IMR-90 (cell line): ENCODE measurements at regions not wholly inside any gene's neighbourhood (a gene's known extent, or its start where the extent isn't known, plus 50 kb on each side); places are given as distances from the start of the nearest gene placed in this dataset.

Experiments used
- ATAC-seq: fragments of 200-7000 bp; cut with Tn5 transposase; 2 replicates; pipeline ENCODE4 v1.9.1; 2020; ENCODE audit warnings: low read depth, mild to moderate bottlenecking, moderate library complexity
- BruUV-seq: library from RNA; stranded (reverse); fragments of 400-500 nt; replicated peaks from 2 replicates; lab custom pipeline; 2021; lab: Mats Ljungman, UMichigan
- CTCF ChIA-PET: fragments of 300-600 bp; formaldehyde crosslinking; extraction: SDS; loops from one replicate; lab custom pipeline; 2021; ENCODE audit warnings: antibody characterized with exemption; lab: Yijun Ruan, JAX
- POLR2A ChIA-PET: fragments of 300-600 bp; sonication (Branson Sonifier 250); formaldehyde crosslinking; loops from one replicate; lab custom pipeline; 2022; ENCODE audit warnings: antibody characterized with exemption; ENCODE audit not compliant: unreplicated experiment; lab: Charles Lee
- DNase-seq: peaks from one replicate; pipeline ENCODE4 v3.0.0; 2013
- H2AFZ ChIP-seq: replicated peaks from 2 replicates; pipeline ENCODE3; 2013; ENCODE audit warnings: low read length, mild to moderate bottlenecking; ENCODE audit not compliant: poor library complexity
- H2AK5ac ChIP-seq: 2 replicates; pipeline ENCODE4 v1.6.1; 2013; ENCODE audit warnings: low read depth, low read length, inconsistent platforms
- H2AK9ac ChIP-seq: replicated peaks from 2 replicates; pipeline ENCODE3; 2013; ENCODE audit warnings: mild to moderate bottlenecking, low read depth, low read length, moderate library complexity; ENCODE audit not compliant: poor library complexity
- H2BK120ac ChIP-seq: 2 replicates; pipeline ENCODE4 v1.6.1; 2013; ENCODE audit warnings: low read depth, low read length, inconsistent platforms
- H2BK15ac ChIP-seq: 3 replicates; pipeline ENCODE4 v1.6.1; 2013; ENCODE audit warnings: low read depth, low read length, inconsistent platforms
- H2BK20ac ChIP-seq: 2 replicates; pipeline ENCODE4 v1.6.1; 2013; ENCODE audit warnings: low read depth, mild to moderate bottlenecking, inconsistent platforms, low read length, moderate library complexity
- H2BK5ac ChIP-seq: 2 replicates; pipeline ENCODE4 v1.6.1; 2013; ENCODE audit warnings: mild to moderate bottlenecking, low read depth, low read length, inconsistent platforms; ENCODE audit not compliant: poor library complexity, severe bottlenecking
- H3K14ac ChIP-seq: replicated peaks from 2 replicates; pipeline ENCODE4 v1.6.1; 2013; ENCODE audit warnings: low read depth, low read length, inconsistent platforms
- H3K18ac ChIP-seq: 2 replicates; pipeline ENCODE4 v1.6.1; 2013; ENCODE audit warnings: low read depth, low read length, control low read depth
- H3K23ac ChIP-seq: 2 replicates; pipeline ENCODE4 v1.6.1; 2013; ENCODE audit warnings: low read depth, low read length, inconsistent platforms
- H3K27ac ChIP-seq: 2 replicates; pipeline ENCODE4 v1.5.1; 2013; ENCODE audit warnings: mild to moderate bottlenecking, control low read depth, low read length; ENCODE audit not compliant: insufficient read depth
- H3K27me3 ChIP-seq: 2 replicates; pipeline ENCODE4 v1.6.1; 2013; ENCODE audit warnings: low read length; ENCODE audit not compliant: control insufficient read depth, insufficient read depth
- H3K36me3 ChIP-seq: 2 replicates; pipeline ENCODE4 v1.6.1; 2013; ENCODE audit warnings: low read length, mixed read lengths; ENCODE audit not compliant: control insufficient read depth, insufficient read depth
- H3K4ac ChIP-seq: 2 replicates; pipeline ENCODE4 v1.6.1; 2013; ENCODE audit warnings: low read depth, low read length, inconsistent platforms
- H3K4me1 ChIP-seq: 2 replicates; pipeline ENCODE4 v1.6.1; 2013; ENCODE audit warnings: low read length, mixed read lengths; ENCODE audit not compliant: control insufficient read depth, insufficient read depth
- H3K4me2 ChIP-seq: 2 replicates; pipeline ENCODE4 v1.6.1; 2013; ENCODE audit warnings: low read depth, mild to moderate bottlenecking, control low read depth, low read length, moderate library complexity
- H3K4me3 ChIP-seq: 2 replicates; pipeline ENCODE4 v1.5.1; 2013; ENCODE audit warnings: low read depth, mild to moderate bottlenecking, control low read depth, low read length, moderate library complexity; ENCODE audit not compliant: insufficient read depth
- H3K56ac ChIP-seq: 2 replicates; pipeline ENCODE4 v1.6.1; 2013; ENCODE audit warnings: low read length, inconsistent platforms; ENCODE audit not compliant: insufficient read depth; ENCODE audit errors: extremely low read depth
- H3K79me1 ChIP-seq, 2 experiments: 2 replicates each; pipeline ENCODE4 v1.6.1; 2013; ENCODE audit warnings: low read length in 2 of 2, inconsistent platforms in 1 of 2, low read depth in 1 of 2
- H3K9ac ChIP-seq: 2 replicates; pipeline ENCODE4 v1.6.1; 2013; ENCODE audit warnings: low read depth, low read length, control low read depth
- H3K9me1 ChIP-seq: 2 replicates; pipeline ENCODE4 v1.6.1; 2013; ENCODE audit warnings: low read length, inconsistent platforms; ENCODE audit not compliant: insufficient read depth
- H3K9me3 ChIP-seq: 2 replicates; pipeline ENCODE4 v1.6.1; 2013; ENCODE audit warnings: low read length; ENCODE audit not compliant: control insufficient read depth, insufficient read depth
- H4K20me1 ChIP-seq: 2 replicates; pipeline ENCODE4 v1.6.1; 2013; ENCODE audit warnings: low read length, inconsistent platforms; ENCODE audit not compliant: insufficient read depth
- H4K5ac ChIP-seq: 2 replicates; pipeline ENCODE4 v1.6.1; 2013; ENCODE audit warnings: mild to moderate bottlenecking, low read depth, low read length, control low read depth
- H4K8ac ChIP-seq, 2 experiments: 2 replicates each; pipeline ENCODE4 v1.6.1; 2013; ENCODE audit warnings: low read depth in 2 of 2, low read length in 2 of 2, control low read depth in 1 of 2, inconsistent platforms in 1 of 2
- H4K91ac ChIP-seq: 2 replicates; pipeline ENCODE4 v1.6.1; 2013; ENCODE audit warnings: low read depth, low read length, inconsistent platforms; ENCODE audit not compliant: insufficient read depth
- BHLHE40 ChIP-seq: fragments of 150-350 bp; IDR thresholded peaks from 2 replicates; pipeline ENCODE4 v1.6.1; 2016; ENCODE audit warnings: mild to moderate bottlenecking, low read depth, low read length
- CEBPB ChIP-seq: IDR thresholded peaks from 2 replicates; pipeline ENCODE4 v1.6.1; 2012; ENCODE audit warnings: low read depth, low read length, improper control_type of control experiment
- CHD1 ChIP-seq: IDR thresholded peaks from 2 replicates; pipeline ENCODE4 v1.6.1; 2012; ENCODE audit warnings: low read depth, low read length, improper control_type of control experiment
- CTCF ChIP-seq: conservative IDR thresholded peaks from 2 replicates; pipeline ENCODE4 v1.5.1; 2012; ENCODE audit warnings: mild to moderate bottlenecking, low read depth, low read length, improper control_type of control experiment
- ELK1 ChIP-seq: fragments of 150-350 bp; IDR thresholded peaks from 2 replicates; pipeline ENCODE4 v1.6.1; 2016; ENCODE audit warnings: low read depth, mild to moderate bottlenecking, low read length, moderate library complexity, borderline replicate concordance
- FOS ChIP-seq: fragments of 150-350 bp; IDR thresholded peaks from 2 replicates; pipeline ENCODE4 v1.6.1; 2016; ENCODE audit warnings: low read depth, low read length
- MAFK ChIP-seq: IDR thresholded peaks from 2 replicates; pipeline ENCODE4 v1.6.1; 2012; ENCODE audit warnings: low read depth, low read length, improper control_type of control experiment
- MAZ ChIP-seq: IDR thresholded peaks from 2 replicates; pipeline ENCODE4 v1.6.1; 2012; ENCODE audit warnings: low read depth, mild to moderate bottlenecking, low read length, improper control_type of control experiment, moderate library complexity, borderline replicate concordance
- MXI1 ChIP-seq: IDR thresholded peaks from 2 replicates; pipeline ENCODE4 v1.6.1; 2012; ENCODE audit warnings: low read depth, mild to moderate bottlenecking, low read length, moderate library complexity, borderline replicate concordance
- RCOR1 ChIP-seq: IDR thresholded peaks from 2 replicates; pipeline ENCODE4 v1.6.1; 2012; ENCODE audit warnings: mild to moderate bottlenecking, low read length, improper control_type of control experiment; ENCODE audit not compliant: insufficient replicate concordance
- RFX5 ChIP-seq: IDR thresholded peaks from 2 replicates; pipeline ENCODE4 v1.8.0; 2012; ENCODE audit warnings: low read depth, mild to moderate bottlenecking, low read length, moderate library complexity
- SMC3 ChIP-seq: fragments of 150-350 bp; IDR thresholded peaks from 2 replicates; pipeline ENCODE4 v1.6.1; 2016; ENCODE audit warnings: low read depth, mild to moderate bottlenecking, antibody characterized with exemption, low read length, moderate library complexity
- WGBS, 2 experiments: methylation state at CpG; one replicate each; pipeline versions ENCODE4 v1.1.5 to v1.1.7; 2013; ENCODE audit warnings: missing lambda C conversion rate in 2 of 2; ENCODE audit not compliant: insufficient read length in 1 of 2; ENCODE audit errors: extremely low coverage in 2 of 2; 5-methylcytosine and 5-hydroxymethylcytosine counted together
- dilution Hi-C: fragments of 300-500 bp; cut with HindIII; formaldehyde crosslinking; loops from one replicate; pipeline ENCODE4 v1.14.3; 2018; ENCODE audit warnings: low sequenced_read_pairs; ENCODE audit not compliant: unreplicated experiment
- in situ Hi-C: fragments of 300-500 bp; cut with MboI; formaldehyde crosslinking; loops from 3 replicates; pipeline ENCODE4 v1.14.3; 2019; ENCODE audit warnings: low sequenced_read_pairs, inconsistent platforms, mixed read lengths
- intact Hi-C: fragments of 100-400 bp; cut with micrococcal nuclease; formaldehyde crosslinking; loops from 2 replicates; pipeline ENCODE4 v1.10.0; 2022

- no peak overlapping the region for H3K14ac ChIP-seq
- H3K23ac ChIP-seq: no peak overlapping the region
- peaks cover 13% of the 10 kb centered on the region for H3K9me3 ChIP-seq
- H3K79me1 ChIP-seq: no peaks in the 10 kb centered on the region
- no peaks in the 10 kb centered on the region for H3K27me3 ChIP-seq
- H4K91ac ChIP-seq: no peak overlapping the region
- no peaks in the 10 kb centered on the region for H4K20me1 ChIP-seq
- H2AK9ac ChIP-seq: no peak overlapping the region
- H3K4me1 ChIP-seq: no peaks in the 10 kb centered on the region
- in situ Hi-C loops: no loop called here
- H2BK5ac ChIP-seq: no peak overlapping the region
- H3K4me3 ChIP-seq: no peak overlapping the region
- ATAC-seq: no peak
- no peaks in the 10 kb centered on the region for H3K36me3 ChIP-seq
- H2AK5ac ChIP-seq: no peak overlapping the region
- no peaks in the 10 kb centered on the region for H3K9me1 ChIP-seq
- no peak overlapping the region for H3K56ac ChIP-seq
- intact Hi-C loops: no loop called here
- no peak overlapping the region for H2AFZ ChIP-seq
- no peak overlapping the region for H3K9ac ChIP-seq
- H2BK20ac ChIP-seq: no peak overlapping the region
- no peak overlapping the region for H3K18ac ChIP-seq
- dilution Hi-C loops: no loop called here
- ChIA-PET POLR2A (no interaction called here), CTCF (no interaction called here)
- BruUV-seq: no TSS peak
- no peak for DNase-seq
- no peak overlapping the region for H3K4ac ChIP-seq
- WGBS, 2 experiments: no CpG with 5 or more reads among the region's 5 CpGs
- H2BK120ac ChIP-seq: no peak overlapping the region
- H3K27ac ChIP-seq: no peak overlapping the region
- H4K8ac ChIP-seq: no peak overlapping the region
- TF ChIP-seq SMC3 (no peak), CTCF (no peak), RCOR1 (no peak), CHD1 (no peak), MAFK (no peak), RFX5 (no peak), BHLHE40 (no peak), CEBPB (no peak), MXI1 (no peak), MAZ (no peak), FOS (no peak), ELK1 (no peak)
- no peak overlapping the region for H3K4me2 ChIP-seq
- no peak overlapping the region for H4K5ac ChIP-seq
- H2BK15ac ChIP-seq: no peak overlapping the region
These were observed 76.3 kb downstream of the KRTAP19-8 start for GRCh38 chr21:30962013-30962412.
